Right lobe of liver (tissue), 4 donors: ENCODE measurements at regions not wholly inside any gene's neighbourhood (a gene's known extent, or its start where the extent isn't known, plus 50 kb on each side); places are given as distances from the start of the nearest gene placed in this dataset.

Experiments used
- CTCF ChIP-seq, 4 donors: fragments of 200-600 bp in 3 of 4; fragments of 450-650 bp in 1 of 4; IDR thresholded peaks; one replicate each; pipeline versions ENCODE4 v1.5.1 to v1.8.0; 2016 to 2022; ENCODE audit warnings: antibody characterized with exemption in 4 of 4, mild to moderate bottlenecking in 2 of 4
- POLR2A ChIP-seq: fragments of 450-650 bp; IDR thresholded peaks from one replicate; pipeline ENCODE4 v1.6.1; 2017; ENCODE audit warnings: antibody characterized with exemption, mild to moderate bottlenecking
- donor health status: DM: no; HTN: no; CAD: no.
- donor health status: DM: no; HTN: no; CAD: no.
- donor health status: DM: no; HTN: yes; CAD: no.

GRCh38 chr4:81528200-81528599, 56.5 kb upstream of the RASGEF1B start:
- TF ChIP-seq CTCF (IDR thresholded peaks at IDR 0.05) = no peak
- no peak for TF ChIP-seq POLR2A
